ENCODE measurements at regions not wholly inside any gene's neighbourhood (a gene's known extent, or its start where the extent isn't known, plus 50 kb on each side); places are given as distances from the start of the nearest gene placed in this dataset.
A peak's percentile ranks its signal among the peaks of the same experiment; 100 is the strongest.

- no peaks in the 10 kb centered on the region for H3K9me3 ChIP-seq (ENCODE audit: low read depth)
- H3K36me3 ChIP-seq: no peaks in the 10 kb centered on the region
- no peaks in the 10 kb centered on the region for H3K27me3 ChIP-seq
- H3K4me1 ChIP-seq (ENCODE audit: low read depth): no peaks in the 10 kb centered on the region
- no peak overlapping the region for H3K27ac ChIP-seq
- TF ChIP-seq CTCF (IDR thresholded peaks at IDR 0.05; ENCODE audit: low read depth, low read length): no peak
- no peak overlapping the region for H3K4me3 ChIP-seq
- no peak for DNase-seq (ENCODE audit: low read depth in 1 of 2, low spot score in 1 of 2)
Observed at GRCh38 chr1:232238009-232238408, 391.9 kb downstream of the SIPA1L2 start.

DNA sequence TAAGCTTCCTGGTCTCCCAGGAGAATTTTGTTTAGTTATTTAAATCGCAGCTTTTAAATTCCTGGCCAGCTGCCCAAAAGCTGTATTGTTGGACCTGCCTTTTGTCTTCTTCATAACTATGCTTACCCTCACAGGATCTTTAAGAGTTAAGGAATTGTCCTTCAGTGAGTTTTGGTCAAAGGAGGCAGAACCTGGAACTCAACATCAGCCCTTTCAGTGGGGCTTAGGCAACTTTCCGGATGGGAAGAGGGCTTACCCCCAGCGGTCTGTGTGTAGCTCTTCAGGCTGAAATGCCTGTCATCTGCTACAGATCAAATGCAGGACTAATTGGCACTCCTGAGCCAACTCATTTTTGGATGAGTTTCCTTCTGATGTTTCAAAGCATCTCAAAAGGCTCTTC is 402.6 kb downstream of the SIPA1L2 start:
- Histone ChIP-seq H3K27ac (no peak overlapping the region), H3K4me1 (ENCODE audit: low read depth) (peaks cover 15% of the 10 kb centered on the region), H3K4me3 (no peak overlapping the region), H3K9me3 (ENCODE audit: low read depth) (no peaks in the 10 kb centered on the region), H3K27me3 (no peaks in the 10 kb centered on the region), H3K36me3 (no peaks in the 10 kb centered on the region)
- DNase-seq (ENCODE audit: low read depth in 1 of 2, low spot score in 1 of 2): peak; percentile 8 to 16
- no peak for TF ChIP-seq CTCF (IDR thresholded peaks at IDR 0.05; ENCODE audit: low read depth, low read length)

DNA sequence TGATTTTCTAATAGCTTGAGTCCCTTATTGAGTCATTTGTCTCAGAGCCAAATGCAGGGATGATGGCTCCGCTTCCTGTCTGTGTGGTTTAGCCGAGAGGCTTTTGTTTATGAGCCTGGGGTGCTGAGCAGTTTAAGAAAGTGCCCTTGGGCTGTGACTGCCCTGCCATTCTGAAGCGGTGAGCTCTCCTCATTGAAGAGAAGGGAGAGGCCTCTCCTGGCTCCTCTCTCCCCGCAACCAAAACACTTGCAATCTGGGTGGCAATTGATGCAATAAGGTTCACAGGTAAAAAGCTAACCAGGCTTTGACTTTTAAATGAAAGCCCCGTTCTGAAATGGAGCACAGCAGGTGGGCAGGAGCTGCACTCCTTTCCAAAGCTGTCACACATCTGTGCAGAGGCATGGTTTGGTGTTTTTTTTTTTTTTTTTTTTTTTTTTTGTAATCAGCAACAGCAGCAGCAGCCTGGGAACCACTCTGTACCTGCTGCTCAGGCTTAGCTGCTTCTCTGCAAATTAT is 403.7 kb downstream of the SIPA1L2 start:
- Histone ChIP-seq H3K4me3 (no peak overlapping the region), H3K27ac (no peak overlapping the region)

DNA sequence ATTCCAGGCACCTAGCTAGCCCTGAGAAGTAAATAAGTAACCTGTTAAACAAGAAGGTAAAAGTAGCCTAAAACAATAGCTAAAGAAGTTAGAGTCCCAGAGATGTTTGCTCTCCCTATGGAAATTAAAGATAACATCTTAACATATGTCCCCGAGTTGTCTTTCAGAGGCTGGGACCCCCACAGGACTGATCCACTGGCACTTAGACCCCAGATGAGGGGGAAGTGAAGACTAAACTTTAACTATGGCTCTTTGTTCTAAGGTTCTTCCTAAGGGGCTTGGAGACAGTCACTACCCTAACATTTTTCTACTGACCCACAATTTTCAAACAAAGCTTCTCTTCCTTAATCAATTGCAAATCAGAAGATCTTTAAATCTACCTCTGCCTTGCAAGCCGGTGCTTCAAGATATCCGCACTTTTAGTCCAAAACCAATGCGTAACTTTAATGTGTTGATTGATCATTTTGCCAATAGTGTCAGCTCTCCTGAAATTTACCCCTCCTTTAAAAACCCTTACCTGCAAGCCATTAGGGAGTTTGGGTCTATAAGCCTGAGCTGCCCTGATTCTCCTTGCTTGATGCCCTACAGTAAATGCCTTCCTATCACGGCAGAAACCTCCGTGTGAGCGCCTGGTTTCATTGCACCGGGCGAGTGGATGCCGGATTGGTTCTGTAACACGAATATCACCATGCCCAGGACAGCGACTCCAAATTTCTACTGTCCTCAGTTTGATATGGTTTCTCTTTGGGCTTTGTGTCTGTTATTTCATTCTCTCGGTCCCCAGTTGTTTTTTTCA is 404.4 kb downstream of the SIPA1L2 start:
- Histone ChIP-seq H3K4me1 (ENCODE audit: low read depth) (peaks cover 15% of the 10 kb centered on the region), H3K36me3 (no peaks in the 10 kb centered on the region), H3K9me3 (ENCODE audit: low read depth) (no peaks in the 10 kb centered on the region), H3K27ac (no peak overlapping the region), H3K27me3 (no peaks in the 10 kb centered on the region), H3K4me3 (no peak overlapping the region)
- TF ChIP-seq CTCF (IDR thresholded peaks at IDR 0.05; ENCODE audit: low read depth, low read length): no peak
- DNase-seq (ENCODE audit: low read depth in 1 of 2, low spot score in 1 of 2): no peak

More for the DNA sequence above, 403.7 kb downstream of the SIPA1L2 start:
- no peaks in the 10 kb centered on the region for H3K27me3 ChIP-seq
- DNase-seq (ENCODE audit: low read depth in 1 of 2, low spot score in 1 of 2): peak; percentile 35 to 64
- no peaks in the 10 kb centered on the region for H3K9me3 ChIP-seq (ENCODE audit: low read depth)
- peaks cover 15% of the 10 kb centered on the region for H3K4me1 ChIP-seq (ENCODE audit: low read depth)
- no peak for TF ChIP-seq CTCF (IDR thresholded peaks at IDR 0.05; ENCODE audit: low read depth, low read length)
- no peaks in the 10 kb centered on the region for H3K36me3 ChIP-seq

- Histone ChIP-seq H3K4me3 (no peak overlapping the region), H3K4me1 (ENCODE audit: low read depth) (peaks cover 15% of the 10 kb centered on the region), H3K27ac (no peak overlapping the region), H3K27me3 (no peaks in the 10 kb centered on the region), H3K36me3 (no peaks in the 10 kb centered on the region), H3K9me3 (ENCODE audit: low read depth) (no peaks in the 10 kb centered on the region)
- no peak for DNase-seq (ENCODE audit: low read depth in 1 of 2, low spot score in 1 of 2)
- no peak for TF ChIP-seq CTCF (IDR thresholded peaks at IDR 0.05; ENCODE audit: low read depth, low read length)
Observed at GRCh38 chr1:232223887-232224286, 406.0 kb downstream of the SIPA1L2 start.

Data from cardiac muscle cell (in vitro differentiated cells and primary cell).